ENCODE measurements at regions not wholly inside any gene's neighbourhood (a gene's known extent, or its start where the extent isn't known, plus 50 kb on each side); places are given as distances from the start of the nearest gene placed in this dataset.

GRCh38 chr9:38213631-38214299 lies 144.7 kb upstream of the SHB start:
- H3K9me3 ChIP-seq (ENCODE audit: low read length), result no peaks in the 10 kb centered on the region
- FAIRE-seq (no peak), ATAC-seq (no peak), DNase-seq (ENCODE audit: low spot score) (no peak)
- no peaks in the 10 kb centered on the region for H3K4me1 ChIP-seq (ENCODE audit: insufficient read depth, low read length)
- no peaks in the 10 kb centered on the region for H4K20me1 ChIP-seq (ENCODE audit: insufficient read depth, low read length)
- in situ Hi-C loops (cut with HindIII; ENCODE audit: extremely low pct_ligation_motif_present, low pct_unique_long_range_greater_than_20kb), result no loop called here
- CTCF ChIA-PET (ENCODE audit: low intra/inter-chr PET ratio, low total read pairs), result no interaction called here
- no peak overlapping the region for H3K4me3 ChIP-seq (replicated peaks in 1 of 3; ENCODE audit: insufficient read depth in 1 of 3, low read depth in 2 of 3, low read length in 3 of 3)
- TF ChIP-seq DNMT3B (CRISPR knock-in tag; conservative IDR thresholded peaks at IDR 0.05) (no peak), ZNF451 (CRISPR knock-in tag; IDR thresholded peaks at IDR 0.05) (no peak), LCORL (IDR thresholded peaks at IDR 0.05) (no peak), LCORL (CRISPR knock-in tag; IDR thresholded peaks at IDR 0.05) (no peak), NFKBIZ (CRISPR knock-in tag; IDR thresholded peaks at IDR 0.05) (no peak), SALL2 (CRISPR knock-in tag; IDR thresholded peaks at IDR 0.05) (no peak), KLF13 (CRISPR knock-in tag; IDR thresholded peaks at IDR 0.05) (no peak), MTERF4 (CRISPR knock-in tag; IDR thresholded peaks at IDR 0.05) (no peak), ZNF3 (CRISPR knock-in tag; IDR thresholded peaks at IDR 0.05) (no peak), SNAPC5 (CRISPR knock-in tag; IDR thresholded peaks at IDR 0.05; ENCODE audit: borderline replicate concordance) (no peak), SOX13 (IDR thresholded peaks at IDR 0.05) (no peak), SOX13 (CRISPR knock-in tag; conservative IDR thresholded peaks at IDR 0.05 in 1 of 2, IDR thresholded peaks at IDR 0.05 in 1 of 2) (no peak), NFAT5 (CRISPR knock-in tag; IDR thresholded peaks at IDR 0.05) (no peak), ZNF839 (CRISPR knock-in tag; IDR thresholded peaks at IDR 0.05; ENCODE audit: borderline replicate concordance) (no peak), ELF4 (CRISPR knock-in tag; IDR thresholded peaks at IDR 0.05; ENCODE audit: borderline replicate concordance) (no peak), ZNF562 (CRISPR knock-in tag; IDR thresholded peaks at IDR 0.05; ENCODE audit: borderline replicate concordance) (no peak), ZNF367 (CRISPR knock-in tag; IDR thresholded peaks at IDR 0.05; ENCODE audit: borderline replicate concordance) (no peak)
- no peaks in the 10 kb centered on the region for H3K36me3 ChIP-seq (replicated peaks in 1 of 2; ENCODE audit: control insufficient read depth in 1 of 2, insufficient read depth in 2 of 2, low read length in 2 of 2)
- H3K79me2 ChIP-seq (ENCODE audit: insufficient read depth, low read length), result no peaks in the 10 kb centered on the region
- no peak overlapping the region for H2AFZ ChIP-seq (ENCODE audit: low read length)
- intact Hi-C loops (cut with micrococcal nuclease; ENCODE audit: unreplicated experiment), result no loop called here
- BruUV-seq (replicated peaks), result no TSS peak
- H3K27ac ChIP-seq (ENCODE audit: extremely low read length, insufficient read depth, low read length), result no peak overlapping the region
- 3% methylated on average over 2 of the region's 2 CpGs for WGBS (ENCODE audit: low lambda C conversion rate)
- no peak overlapping the region for H3K9ac ChIP-seq (ENCODE audit: insufficient read depth, low read depth, low read length)
- H3K4me2 ChIP-seq (ENCODE audit: low read depth, low read length), result no peak overlapping the region
- no peaks in the 10 kb centered on the region for H3K27me3 ChIP-seq (ENCODE audit: control insufficient read depth in 1 of 2, insufficient read depth in 2 of 2, low read length in 2 of 2)
- POLR2A ChIA-PET, result no interaction called here
